Muscle layer of colon (tissue), 2 donors: ENCODE measurements at regions not wholly inside any gene's neighbourhood (a gene's known extent, or its start where the extent isn't known, plus 50 kb on each side); places are given as distances from the start of the nearest gene placed in this dataset.
"Not testable (repeated sequence)": the region's sequence is repeated elsewhere in the genome, so short reads cannot be mapped to it uniquely, and the experiment has no call there.

ENCODE experiments used
- H3K27ac ChIP-seq: one replicate; pipeline ENCODE4 v1.7.0; 2013; ENCODE audit warnings: low read depth, mild to moderate bottlenecking, low read length, moderate library complexity
- H3K27me3 ChIP-seq, 2 donors: one replicate each; pipeline ENCODE4 v1.7.0; 2013; ENCODE audit warnings: low read length in 2 of 2, mild to moderate bottlenecking in 2 of 2; ENCODE audit not compliant: insufficient read depth in 2 of 2, control insufficient read depth in 1 of 2
- H3K36me3 ChIP-seq: one replicate; pipeline ENCODE4 v1.7.0; 2013; ENCODE audit warnings: mild to moderate bottlenecking, low read length; ENCODE audit not compliant: insufficient read depth
- H3K4me1 ChIP-seq: one replicate; pipeline ENCODE4 v1.7.0; 2013; ENCODE audit warnings: mild to moderate bottlenecking, low read length; ENCODE audit not compliant: insufficient read depth
- H3K4me3 ChIP-seq, 2 donors: one replicate each; pipeline ENCODE4 v1.7.0; 2013; ENCODE audit warnings: low read length in 2 of 2, low read depth in 1 of 2, mild to moderate bottlenecking in 1 of 2, moderate library complexity in 1 of 2
- H3K9ac ChIP-seq: one replicate; pipeline ENCODE4 v1.7.0; 2013; ENCODE audit warnings: low read length
- H3K9me3 ChIP-seq: one replicate; pipeline ENCODE4 v1.7.0; 2013; ENCODE audit warnings: mild to moderate bottlenecking, low read length
- donor health status: abdominal sarcoma.
- donor health status: Adenocarcinoma of cecum.

GRCh38 chr9:28134446-28134976, 561.2 kb upstream of the C9orf72 start:
- Histone ChIP-seq H3K4me1 (no peaks in the 10 kb centered on the region), H3K4me3 (no peak overlapping the region), H3K27me3 (no peaks in the 10 kb centered on the region), H3K9ac (no peak overlapping the region), H3K36me3 (no peaks in the 10 kb centered on the region), H3K9me3 (no peaks in the 10 kb centered on the region), H3K27ac (no peak overlapping the region)

DNA sequence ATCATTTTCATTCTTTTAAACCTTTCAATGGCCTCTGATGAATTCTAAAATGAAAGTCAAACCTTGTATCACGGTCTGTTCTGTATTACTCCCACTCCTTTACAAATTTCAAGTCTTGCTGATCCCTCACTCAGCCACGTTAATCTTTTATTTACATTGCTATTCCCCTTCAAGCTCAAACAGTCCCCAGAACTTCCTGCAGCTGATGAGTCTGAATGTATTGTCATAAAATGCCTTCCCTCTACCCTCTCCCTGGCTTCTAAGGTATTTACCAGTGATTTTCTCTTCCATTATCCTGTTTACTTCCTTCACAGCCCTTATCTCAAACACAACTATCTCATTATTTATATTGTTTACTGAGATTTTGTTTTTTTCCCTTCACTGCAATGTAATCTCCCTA, 562.3 kb upstream of the C9orf72 start:
- Histone ChIP-seq H3K36me3 (no peaks in the 10 kb centered on the region), H3K27me3 (no peaks in the 10 kb centered on the region), H3K9ac (no peak overlapping the region), H3K27ac (no peak overlapping the region), H3K4me1 (no peaks in the 10 kb centered on the region), H3K9me3 (no peaks in the 10 kb centered on the region), H3K4me3 (no peak overlapping the region)

- Histone ChIP-seq H3K36me3 (no peaks in the 10 kb centered on the region), H3K27me3 (no peaks in the 10 kb centered on the region), H3K9me3 (no peaks in the 10 kb centered on the region), H3K9ac (no peak overlapping the region), H3K4me3 (no peak overlapping the region), H3K4me1 (no peaks in the 10 kb centered on the region), H3K27ac (no peak overlapping the region)
These were observed 562.8 kb upstream of the C9orf72 start for GRCh38 chr9:28136113-28136512.

- H3K36me3 ChIP-seq, H3K9me3 ChIP-seq, H3K27ac ChIP-seq, H3K9ac ChIP-seq, H3K27me3 ChIP-seq, H3K4me1 ChIP-seq, H3K4me3 ChIP-seq: not testable (repeated sequence)
These were observed 574.1 kb upstream of the C9orf72 start for GRCh38 chr9:28147430-28147829.

GRCh38 chr9:28147923-28148597, 574.8 kb upstream of the C9orf72 start:
- H3K9me3 ChIP-seq, H3K27me3 ChIP-seq, H3K4me1 ChIP-seq, H3K36me3 ChIP-seq, H3K27ac ChIP-seq, H3K9ac ChIP-seq, H3K4me3 ChIP-seq: not testable (repeated sequence)

GRCh38 chr9:28149361-28150050, 576.2 kb upstream of the C9orf72 start:
- H3K4me1 ChIP-seq, H3K9ac ChIP-seq, H3K36me3 ChIP-seq, H3K27me3 ChIP-seq, H3K4me3 ChIP-seq, H3K9me3 ChIP-seq, H3K27ac ChIP-seq: not testable (repeated sequence)

- no peaks in the 10 kb centered on the region for H3K36me3 ChIP-seq
- no peak overlapping the region for H3K9ac ChIP-seq
- no peak overlapping the region for H3K27ac ChIP-seq
- H3K4me1 ChIP-seq: no peaks in the 10 kb centered on the region
- no peak overlapping the region for H3K4me3 ChIP-seq
- H3K27me3 ChIP-seq: no peaks in the 10 kb centered on the region
- no peaks in the 10 kb centered on the region for H3K9me3 ChIP-seq
These were observed 581.8 kb upstream of the C9orf72 start for GRCh38 chr9:28155067-28155466.

DNA sequence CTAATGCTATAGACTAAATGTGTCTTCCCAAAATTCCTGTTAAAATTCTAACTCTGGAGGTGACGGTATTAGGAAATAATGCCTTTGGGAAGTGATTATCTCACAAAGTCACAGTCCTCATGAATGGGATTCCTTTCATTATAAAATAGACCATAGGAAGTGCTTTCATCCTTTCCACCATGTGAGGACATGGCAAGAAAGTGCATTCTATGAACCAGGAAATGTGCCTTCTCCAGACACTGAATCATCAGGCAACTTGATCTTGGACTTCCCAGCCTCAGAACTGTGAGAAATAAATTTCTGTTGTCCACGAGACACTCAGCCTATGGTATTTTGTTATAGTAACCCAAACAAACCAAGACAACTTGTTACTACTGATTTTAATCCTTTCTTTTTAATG, 582.4 kb upstream of the C9orf72 start:
- Histone ChIP-seq H3K4me1 (no peaks in the 10 kb centered on the region), H3K27ac (no peak overlapping the region), H3K9me3 (no peaks in the 10 kb centered on the region), H3K9ac (no peak overlapping the region), H3K36me3 (no peaks in the 10 kb centered on the region), H3K27me3 (no peaks in the 10 kb centered on the region), H3K4me3 (no peak overlapping the region)

DNA sequence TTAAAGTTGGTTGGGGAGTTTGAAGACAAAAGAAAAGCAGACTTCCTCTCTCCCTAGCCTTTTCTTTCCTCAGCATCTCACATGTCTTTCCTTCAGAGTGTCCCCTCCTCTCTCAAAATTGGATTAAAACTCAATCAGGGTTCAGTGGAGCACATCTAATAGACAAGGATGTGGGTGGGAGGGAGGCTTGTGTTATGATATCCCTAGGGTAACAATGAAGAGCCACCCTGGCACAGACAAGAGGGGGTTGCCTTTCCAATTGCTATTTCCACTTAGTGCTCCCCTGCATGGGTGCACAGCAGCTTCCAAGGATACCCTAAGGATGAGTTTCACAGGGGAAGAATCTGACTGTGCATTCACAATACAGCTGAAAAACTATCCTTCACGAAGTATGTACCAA, 585.2 kb upstream of the C9orf72 start:
- H3K4me1 ChIP-seq: no peaks in the 10 kb centered on the region
- no peaks in the 10 kb centered on the region for H3K9me3 ChIP-seq
- no peaks in the 10 kb centered on the region for H3K27me3 ChIP-seq
- no peak overlapping the region for H3K9ac ChIP-seq
- H3K4me3 ChIP-seq: no peak overlapping the region
- no peak overlapping the region for H3K27ac ChIP-seq
- no peaks in the 10 kb centered on the region for H3K36me3 ChIP-seq

DNA sequence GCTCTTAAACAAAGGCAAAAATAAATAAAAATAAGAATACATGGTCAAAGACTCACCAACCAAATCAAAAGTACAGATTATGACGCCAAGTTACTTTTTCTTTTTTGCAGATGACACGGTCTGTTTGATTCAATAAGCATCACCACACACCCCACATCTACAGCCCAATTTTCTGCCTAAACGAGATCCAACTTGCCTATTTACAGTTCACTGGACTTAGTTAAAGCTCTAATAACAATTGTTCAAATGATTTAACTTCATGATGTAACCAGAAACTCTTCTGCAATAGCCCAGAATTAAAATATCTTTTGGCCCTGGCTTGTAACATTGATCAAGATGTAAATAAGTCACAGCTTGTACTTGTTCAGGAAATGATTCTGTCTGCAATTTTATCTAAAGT, 590.3 kb upstream of the C9orf72 start:
- H3K4me1 ChIP-seq: no peaks in the 10 kb centered on the region
- no peak overlapping the region for H3K9ac ChIP-seq
- H3K27ac ChIP-seq: no peak overlapping the region
- no peaks in the 10 kb centered on the region for H3K9me3 ChIP-seq
- H3K36me3 ChIP-seq: no peaks in the 10 kb centered on the region
- no peak overlapping the region for H3K4me3 ChIP-seq
- H3K27me3 ChIP-seq: no peaks in the 10 kb centered on the region

DNA sequence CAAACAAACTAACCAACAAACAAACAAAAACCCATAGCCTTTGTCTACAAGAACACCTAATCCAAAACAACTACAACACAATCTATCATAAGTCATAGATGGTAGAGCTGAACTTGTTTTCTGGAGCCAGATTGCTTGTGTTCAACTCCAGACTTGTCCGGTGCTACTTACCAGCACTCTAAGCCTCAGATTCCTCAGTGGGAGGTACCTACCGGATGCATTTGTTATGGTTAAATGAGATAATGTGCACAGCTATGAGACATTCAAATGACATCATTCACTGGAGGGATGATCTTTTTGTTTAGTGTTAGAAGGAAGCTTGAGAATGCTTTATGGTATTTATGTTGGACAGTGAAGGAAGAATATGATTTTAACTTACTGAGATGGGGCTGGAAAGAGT, 592.9 kb upstream of the C9orf72 start:
- H3K27ac ChIP-seq: no peak overlapping the region
- H3K27me3 ChIP-seq: no peaks in the 10 kb centered on the region
- no peak overlapping the region for H3K4me3 ChIP-seq
- H3K36me3 ChIP-seq: no peaks in the 10 kb centered on the region
- no peak overlapping the region for H3K9ac ChIP-seq
- H3K4me1 ChIP-seq: no peaks in the 10 kb centered on the region
- H3K9me3 ChIP-seq: no peaks in the 10 kb centered on the region

- no peaks in the 10 kb centered on the region for H3K36me3 ChIP-seq
These were observed 603.9 kb upstream of the C9orf72 start for GRCh38 chr9:28177142-28177541.

More at GRCh38 chr9:28177142-28177541, 603.9 kb upstream of the C9orf72 start:
- Histone ChIP-seq H3K27me3 (no peaks in the 10 kb centered on the region), H3K9me3 (no peaks in the 10 kb centered on the region), H3K4me1 (no peaks in the 10 kb centered on the region), H3K4me3 (no peak overlapping the region), H3K27ac (no peak overlapping the region), H3K9ac (no peak overlapping the region)
